BLaER1 treated with 17β-estradiol and CSF1 and Interleukin-3, amounts not matched to agents 10 nM and 100 nM (cell line): ENCODE measurements at regions not wholly inside any gene's neighbourhood (a gene's known extent, or its start where the extent isn't known, plus 50 kb on each side); places are given as distances from the start of the nearest gene placed in this dataset.

ENCODE experiments used
- H3K27ac ChIP-seq, 11 experiments: shearing (Covaris generic); formaldehyde crosslinking; 2 replicates each; pipeline ENCODE4 v1.8.1; 2022
- H3K27me3 ChIP-seq, 11 experiments: shearing (Covaris generic); formaldehyde crosslinking; 2 replicates each; pipeline ENCODE4 v1.8.1; 2022
- H3K36me3 ChIP-seq, 11 experiments: shearing (Covaris generic); formaldehyde crosslinking; 2 replicates each; pipeline ENCODE4 v1.8.1; 2022
- H3K4me1 ChIP-seq, 10 experiments: shearing (Covaris generic); formaldehyde crosslinking; 2 replicates each; pipeline ENCODE4 v1.8.1; 2022
- H3K4me2 ChIP-seq, 11 experiments: shearing (Covaris generic); formaldehyde crosslinking; 2 replicates each; pipeline ENCODE4 v1.8.1; 2022
- H3K4me3 ChIP-seq, 10 experiments: shearing (Covaris generic); formaldehyde crosslinking; 2 replicates each; pipeline ENCODE4 v1.8.1; 2022
- H3K9ac ChIP-seq, 11 experiments: shearing (Covaris generic); formaldehyde crosslinking; 2 replicates each; pipeline ENCODE4 v1.8.1; 2022
- H3K9me3 ChIP-seq, 11 experiments: shearing (Covaris generic); formaldehyde crosslinking; replicated peaks in 1 of 11; 2 replicates each; pipeline ENCODE4 v1.8.1; 2022
- H4K20me1 ChIP-seq, 11 experiments: shearing (Covaris generic); formaldehyde crosslinking; 2 replicates each; pipeline ENCODE4 v1.8.1; 2022
- Cebpa-rat ChIP-seq, 11 experiments: shearing (Covaris generic); IDR thresholded peaks; 2 replicates each; pipeline ENCODE4 v1.8.1; 2022

- Histone ChIP-seq H3K9me3 (peaks cover 17 to 29% (median 24%) of the 10 kb centered on the region in 11 experiments), H3K4me1 (peaks cover 0 to 11% (median 9%) of the 10 kb centered on the region in 10 experiments; a peak in 13 of 20 replicates), H3K4me3 (no peak overlapping the region), H3K27ac (no peak overlapping the region), H3K27me3 (no peaks in the 10 kb centered on the region), H3K4me2 (peak overlapping the region in 8 of 11 experiments; percentile 30 to 69 (median 56); a peak in 13 of 22 replicates), H3K36me3 (peaks cover 0 to 6% (median 0%) of the 10 kb centered on the region in 11 experiments; a peak in 1 of 22 replicates), H3K9ac (no peak overlapping the region), H4K20me1 (peaks cover 0 to 5% (median 0%) of the 10 kb centered on the region in 11 experiments; a peak in 1 of 22 replicates)
- TF ChIP-seq Cebpa-rat (IDR thresholded peaks at IDR 0.05) = no peak
Observed at GRCh38 chr2:2662847-2663356, 331.8 kb upstream of the MYT1L start.

DNA sequence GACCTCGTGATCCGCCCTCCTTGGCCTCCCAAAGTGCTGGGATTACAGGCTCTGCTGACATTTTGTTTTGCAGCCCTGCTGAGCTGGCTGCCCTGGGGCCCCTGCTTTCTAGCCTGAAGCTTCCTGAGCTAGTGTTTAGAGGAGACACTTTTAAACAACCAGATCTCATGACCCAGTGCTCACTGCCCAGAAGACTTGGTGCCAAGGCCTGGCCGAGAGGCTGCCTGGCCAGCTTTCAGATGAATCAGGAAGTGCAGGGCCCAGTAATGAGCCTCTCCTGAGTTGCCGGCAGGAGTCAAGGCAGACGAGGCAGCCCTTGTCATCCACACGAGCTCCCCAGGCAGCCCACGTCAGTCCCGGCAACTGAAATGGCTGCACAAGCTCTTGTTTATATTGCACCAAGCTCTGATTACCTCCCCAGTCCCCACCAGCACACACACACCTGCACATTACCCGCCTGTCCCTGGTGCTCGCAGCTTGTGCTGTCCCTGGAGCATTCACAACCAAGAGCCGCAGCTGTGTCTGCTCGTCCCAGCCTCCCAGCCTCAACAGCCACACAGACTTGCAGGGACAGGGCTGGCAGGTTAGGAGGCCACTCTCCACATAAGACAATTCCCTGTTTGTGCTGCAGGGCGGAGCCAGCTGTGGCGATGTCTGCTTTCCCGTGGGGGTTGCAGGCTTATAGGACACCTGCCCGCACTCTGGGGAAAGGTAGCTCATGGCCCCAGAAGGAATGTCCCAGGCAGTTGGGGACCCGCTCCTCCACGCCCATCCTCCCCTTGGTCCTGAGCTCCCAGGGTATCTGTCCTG lies 331.2 kb upstream of the MYT1L start:
- no peaks in the 10 kb centered on the region for H3K27me3 ChIP-seq
- H3K4me2 ChIP-seq = peak overlapping the region in 9 of 11 experiments; percentile 18 to 69 (median 55); a peak in 14 of 22 replicates

GRCh38 chr2:2660789-2661355 lies 329.8 kb upstream of the MYT1L start:
- H3K4me2 ChIP-seq = no peak overlapping the region
- TF ChIP-seq Cebpa-rat (IDR thresholded peaks at IDR 0.05) = no peak
- H3K4me1 ChIP-seq = peaks cover 0 to 11% (median 9%) of the 10 kb centered on the region in 10 experiments; a peak in 13 of 20 replicates

More for the DNA sequence above, 331.2 kb upstream of the MYT1L start:
- Histone ChIP-seq H3K9ac (0 out of 22 replicates have a peak overlapping the region, but pooled peaks of 1 of the 11 experiments have one; percentile 15), H3K4me1 (peaks cover 0 to 11% (median 9%) of the 10 kb centered on the region in 10 experiments; a peak in 13 of 20 replicates), H3K27ac (no peak overlapping the region), H3K9me3 (peaks cover 17 to 29% (median 24%) of the 10 kb centered on the region in 11 experiments), H3K36me3 (peaks cover 0 to 6% (median 0%) of the 10 kb centered on the region in 11 experiments; a peak in 1 of 22 replicates), H4K20me1 (no peaks in the 10 kb centered on the region), H3K4me3 (no peak overlapping the region)
- TF ChIP-seq Cebpa-rat (IDR thresholded peaks at IDR 0.05) = no peak

GRCh38 chr2:2657121-2657962 lies 326.3 kb upstream of the MYT1L start:
- Histone ChIP-seq H3K27me3 (no peaks in the 10 kb centered on the region), H3K4me3 (no peak overlapping the region), H3K9ac (no peak overlapping the region), H3K27ac (no peak overlapping the region), H4K20me1 (no peaks in the 10 kb centered on the region), H3K4me1 (peaks cover 0 to 6% (median 4%) of the 10 kb centered on the region in 10 experiments; a peak in 13 of 20 replicates), H3K4me2 (0 out of 22 replicates have a peak overlapping the region, but pooled peaks of 1 of the 11 experiments have one; percentile 16), H3K36me3 (peaks cover 0 to 6% (median 0%) of the 10 kb centered on the region in 11 experiments; a peak in 1 of 22 replicates), H3K9me3 (peaks cover 17 to 29% (median 24%) of the 10 kb centered on the region in 11 experiments)
- no peak for TF ChIP-seq Cebpa-rat (IDR thresholded peaks at IDR 0.05)

More at GRCh38 chr2:2660789-2661355, 329.8 kb upstream of the MYT1L start:
- Histone ChIP-seq H3K4me3 (no peak overlapping the region), H3K9me3 (peaks cover 17 to 29% (median 24%) of the 10 kb centered on the region in 11 experiments), H3K27me3 (no peaks in the 10 kb centered on the region), H4K20me1 (no peaks in the 10 kb centered on the region), H3K27ac (no peak overlapping the region), H3K36me3 (peaks cover 0 to 6% (median 0%) of the 10 kb centered on the region in 11 experiments; a peak in 1 of 22 replicates), H3K9ac (no peak overlapping the region)

DNA sequence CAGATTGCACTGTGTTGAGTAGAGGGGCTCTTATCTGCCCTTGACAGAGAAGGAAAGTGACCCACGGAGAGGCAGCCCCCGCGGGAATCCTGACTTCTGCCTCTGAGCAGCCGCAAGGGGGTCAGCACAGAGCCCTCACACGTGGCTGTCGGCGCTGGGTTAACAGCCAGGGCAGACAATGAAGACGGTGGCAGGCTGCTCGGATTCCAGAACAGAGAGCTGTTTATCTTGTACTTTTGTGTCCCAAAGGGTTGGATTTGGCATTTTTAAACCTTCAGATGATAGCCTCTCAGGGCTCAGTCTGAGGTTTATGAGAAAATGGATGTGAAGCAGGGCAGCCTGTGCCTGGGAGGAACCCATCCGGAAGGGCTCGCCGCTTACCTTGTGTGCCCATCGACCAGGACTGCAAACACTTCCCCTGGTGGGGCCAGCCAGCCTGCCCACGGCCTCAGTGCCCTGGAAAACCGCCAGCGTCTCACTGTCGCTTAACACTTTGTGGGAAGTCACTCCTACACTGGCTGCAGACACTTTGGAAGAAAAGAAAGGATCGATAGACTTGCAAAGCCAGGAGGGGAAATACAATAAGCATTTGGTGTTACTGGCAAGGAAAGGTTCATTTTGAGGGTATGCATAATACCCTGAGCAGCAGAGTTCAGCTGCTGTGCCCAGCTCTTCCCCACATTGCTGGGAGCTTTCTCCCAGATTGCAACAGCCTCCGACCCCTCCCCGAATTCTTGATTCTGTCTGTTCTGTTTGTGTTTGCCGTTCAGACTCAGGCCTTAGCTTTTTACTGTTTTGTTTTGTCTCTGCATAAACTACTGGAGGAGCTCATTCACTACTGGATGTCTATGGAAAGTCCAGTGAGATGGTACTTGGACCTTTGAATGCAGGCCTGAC lies 325.3 kb upstream of the MYT1L start:
- no peaks in the 10 kb centered on the region; a peak in 1 of 20 replicates for H3K4me1 ChIP-seq
- no peaks in the 10 kb centered on the region for H3K27me3 ChIP-seq
- TF ChIP-seq Cebpa-rat (IDR thresholded peaks at IDR 0.05) = no peak
- peaks cover 0 to 6% (median 0%) of the 10 kb centered on the region in 11 experiments; a peak in 1 of 22 replicates for H3K36me3 ChIP-seq
- no peaks in the 10 kb centered on the region for H4K20me1 ChIP-seq
- peaks cover 17 to 29% (median 24%) of the 10 kb centered on the region in 11 experiments for H3K9me3 ChIP-seq
- no peak overlapping the region for H3K9ac ChIP-seq
- H3K4me2 ChIP-seq = no peak overlapping the region
- H3K4me3 ChIP-seq = no peak overlapping the region
- H3K27ac ChIP-seq = no peak overlapping the region

- TF ChIP-seq Cebpa-rat (IDR thresholded peaks at IDR 0.05) = no peak
- H3K27me3 ChIP-seq = no peaks in the 10 kb centered on the region
- H3K9me3 ChIP-seq = peaks cover 17 to 25% (median 22%) of the 10 kb centered on the region in 11 experiments
- no peak overlapping the region for H3K4me2 ChIP-seq
- H3K4me1 ChIP-seq = no peaks in the 10 kb centered on the region; a peak in 1 of 20 replicates
- peaks cover 0 to 6% (median 0%) of the 10 kb centered on the region in 11 experiments; a peak in 1 of 22 replicates for H3K36me3 ChIP-seq
- H4K20me1 ChIP-seq = no peaks in the 10 kb centered on the region
- H3K4me3 ChIP-seq = no peak overlapping the region
- no peak overlapping the region for H3K27ac ChIP-seq
- no peak overlapping the region for H3K9ac ChIP-seq
Observed at GRCh38 chr2:2655453-2656114, 324.5 kb upstream of the MYT1L start.

- H3K27me3 ChIP-seq = no peaks in the 10 kb centered on the region
- no peak overlapping the region for H3K4me3 ChIP-seq
- H3K4me1 ChIP-seq = no peaks in the 10 kb centered on the region; a peak in 1 of 20 replicates
- no peak overlapping the region for H3K4me2 ChIP-seq
- H4K20me1 ChIP-seq = no peaks in the 10 kb centered on the region
- H3K9ac ChIP-seq = no peak overlapping the region
- no peak overlapping the region for H3K27ac ChIP-seq
- H3K9me3 ChIP-seq = peaks cover 0 to 3% (median under 1%) of the 10 kb centered on the region in 11 experiments; a peak in 12 of 22 replicates
- TF ChIP-seq Cebpa-rat (IDR thresholded peaks at IDR 0.05) = no peak
- H3K36me3 ChIP-seq = no peaks in the 10 kb centered on the region
Observed at GRCh38 chr2:2653231-2653630, 322.2 kb upstream of the MYT1L start.
